ENCODE measurements at regions not wholly inside any gene's neighbourhood (a gene's known extent, or its start where the extent isn't known, plus 50 kb on each side); places are given as distances from the start of the nearest gene placed in this dataset.

GRCh38 chr2:18464913-18465312 lies 95.5 kb downstream of the RDH14 start:
- DNase-seq, result no peak

GRCh38 chr2:18456026-18456425 lies 104.4 kb downstream of the RDH14 start:
- no peak for DNase-seq

GRCh38 chr2:18455236-18455862 lies 105.1 kb downstream of the RDH14 start:
- DNase-seq, result no peak

GRCh38 chr2:18454692-18455235 lies 105.7 kb downstream of the RDH14 start:
- no peak for DNase-seq

GRCh38 chr2:18446715-18447114 lies 113.7 kb downstream of the RDH14 start:
- no peak for DNase-seq

GRCh38 chr2:18445433-18446320 lies 114.8 kb downstream of the RDH14 start:
- DNase-seq, result no peak

GRCh38 chr2:18444806-18445205 lies 115.6 kb downstream of the RDH14 start:
- no peak for DNase-seq

- DNase-seq, result no peak
These were observed 118.9 kb downstream of the RDH14 start for GRCh38 chr2:18441583-18441982.

- DNase-seq, result no peak
These were observed 119.7 kb downstream of the RDH14 start for GRCh38 chr2:18440777-18441176.

GRCh38 chr2:18440141-18440661 lies 120.3 kb downstream of the RDH14 start:
- DNase-seq, result no peak

- no peak for DNase-seq
These were observed 120.7 kb downstream of the RDH14 start for GRCh38 chr2:18439716-18440115.

- no peak for DNase-seq
These were observed 122.5 kb downstream of the RDH14 start for GRCh38 chr2:18437909-18438308.

- no peak for DNase-seq
These were observed 123.9 kb downstream of the RDH14 start for GRCh38 chr2:18436503-18437005.

- peak in 1 of 2 donors; percentile 21 for DNase-seq
These were observed 124.9 kb downstream of the RDH14 start for GRCh38 chr2:18435426-18436037.

GRCh38 chr2:18433872-18434271 lies 126.6 kb downstream of the RDH14 start:
- DNase-seq, result no peak

- DNase-seq, result no peak
These were observed 127.5 kb downstream of the RDH14 start for GRCh38 chr2:18432999-18433398.

- DNase-seq, result no peak
These were observed 129.3 kb downstream of the RDH14 start for GRCh38 chr2:18430996-18431748.

- DNase-seq, result no peak
These were observed 131.9 kb downstream of the RDH14 start for GRCh38 chr2:18428516-18428915.

- no peak for DNase-seq
These were observed 132.7 kb downstream of the RDH14 start for GRCh38 chr2:18427762-18428161.

GRCh38 chr2:18426174-18426573 lies 134.3 kb downstream of the RDH14 start:
- DNase-seq, result no peak

- no peak for DNase-seq
These were observed 135.2 kb downstream of the RDH14 start for GRCh38 chr2:18425210-18425703.

- DNase-seq, result no peak
These were observed 136.8 kb downstream of the RDH14 start for GRCh38 chr2:18423636-18424035.
